Testis (tissue), 2 donors: ENCODE measurements at regions not wholly inside any gene's neighbourhood (a gene's known extent, or its start where the extent isn't known, plus 50 kb on each side); places are given as distances from the start of the nearest gene placed in this dataset.
"Not testable (repeated sequence)": the region's sequence is repeated elsewhere in the genome, so short reads cannot be mapped to it uniquely, and the experiment has no call there.

Experiments used
- CTCF ChIP-seq, 3 experiments: fragments of 450-650 bp in 2 of 3; fragments of 200-600 bp in 1 of 3; sonication (generic) in 1 of 3; IDR thresholded peaks; one replicate each; pipeline ENCODE4 v1.5.1; 2016 to 2019; ENCODE audit warnings: antibody characterized with exemption in 3 of 3, mild to moderate bottlenecking in 2 of 3, moderate library complexity in 1 of 3
- POLR2A ChIP-seq: fragments of 450-650 bp; IDR thresholded peaks from one replicate; pipeline ENCODE4 v1.6.1; 2017; ENCODE audit warnings: antibody characterized with exemption, mild to moderate bottlenecking, moderate library complexity

GRCh38 chr4:187671958-187672357, 323.6 kb upstream of the ZFP42 start:
- TF ChIP-seq POLR2A; CTCF (IDR thresholded peaks at IDR 0.05): not testable (repeated sequence)
